ENCODE measurements at regions not wholly inside any gene's neighbourhood (a gene's known extent, or its start where the extent isn't known, plus 50 kb on each side); places are given as distances from the start of the nearest gene placed in this dataset.

DNA sequence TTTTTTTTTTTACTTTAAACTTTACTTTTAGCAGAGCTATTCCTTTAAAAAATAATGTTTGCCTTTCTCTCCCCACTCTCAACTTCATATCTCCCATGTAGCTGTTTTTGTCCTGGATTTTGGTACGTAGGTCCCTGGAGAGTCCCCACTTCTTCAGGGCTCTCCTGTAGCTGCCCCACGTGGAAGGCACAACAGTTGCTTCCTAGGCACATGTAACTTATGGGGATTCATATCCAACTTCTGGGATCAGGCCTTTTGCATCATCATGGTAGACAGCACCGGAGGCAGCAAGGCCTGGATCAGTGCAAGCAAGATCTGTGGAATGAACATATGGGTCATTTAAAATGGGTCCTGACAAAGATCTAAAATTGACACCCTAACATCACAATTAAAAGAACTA, 95.7 kb downstream of the ACAA2 start:
- H3F3A ChIP-seq (replicated peaks; ENCODE audit: insufficient read depth) = no peaks in the 10 kb centered on the region
- H3K9me3 ChIP-seq = 0 out of 2 replicates have a peak, but pooled peaks cover 5% of the 10 kb centered on the region
- no peak overlapping the region for H2AFZ ChIP-seq (ENCODE audit: low read depth)
- no peak for DNase-seq
- ChIA-PET POLR2A (no interaction called here), CTCF (no interaction called here)
- H3K9ac ChIP-seq = no peak overlapping the region
- no peaks in the 10 kb centered on the region for H3K9me2 ChIP-seq
- H3K79me2 ChIP-seq (ENCODE audit: insufficient read depth) = no peaks in the 10 kb centered on the region
- H3K27me3 ChIP-seq (ENCODE audit: insufficient read depth) = no peaks in the 10 kb centered on the region
- 65% methylated on average over 3 of the region's 3 CpGs for WGBS (ENCODE audit: low lambda C conversion rate)
- H3K36me3 ChIP-seq (replicated peaks in 1 of 2; ENCODE audit: control insufficient read depth in 1 of 2, insufficient read depth in 2 of 2, low read length in 1 of 2) = no peaks in the 10 kb centered on the region
- H3K27ac ChIP-seq (ENCODE audit: low read depth in 2 of 2, low read length in 1 of 2) = no peak overlapping the region
- no peak overlapping the region for H3K4me2 ChIP-seq
- H4K20me1 ChIP-seq (ENCODE audit: insufficient read depth) = no peaks in the 10 kb centered on the region
- peaks cover 0 to 2% of the 10 kb centered on the region in 2 experiments; a peak in 1 of 4 replicates for H3K4me1 ChIP-seq (ENCODE audit: control insufficient read depth in 1 of 2, insufficient read depth in 2 of 2, low read depth in 1 of 2, low read length in 1 of 2)
- no peak overlapping the region for H3K4me3 ChIP-seq (ENCODE audit: low read depth in 2 of 2, low read length in 1 of 2)
- TF ChIP-seq, protein P1, sequence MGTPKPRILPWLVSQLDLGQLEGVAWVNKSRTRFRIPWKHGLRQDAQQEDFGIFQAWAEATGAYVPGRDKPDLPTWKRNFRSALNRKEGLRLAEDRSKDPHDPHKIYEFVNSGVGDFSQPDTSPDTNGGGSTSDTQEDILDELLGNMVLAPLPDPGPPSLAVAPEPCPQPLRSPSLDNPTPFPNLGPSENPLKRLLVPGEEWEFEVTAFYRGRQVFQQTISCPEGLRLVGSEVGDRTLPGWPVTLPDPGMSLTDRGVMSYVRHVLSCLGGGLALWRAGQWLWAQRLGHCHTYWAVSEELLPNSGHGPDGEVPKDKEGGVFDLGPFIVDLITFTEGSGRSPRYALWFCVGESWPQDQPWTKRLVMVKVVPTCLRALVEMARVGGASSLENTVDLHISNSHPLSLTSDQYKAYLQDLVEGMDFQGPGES (IDR thresholded peaks at IDR 0.05; ENCODE audit: low read depth, low read length) = no peak
- no peak for TF ChIP-seq GABPA (IDR thresholded peaks at IDR 0.05; ENCODE audit: low read depth)
- TF ChIP-seq GATA2 (CRISPR knock-in tag; IDR thresholded peaks at IDR 0.05) = no peak
- TF ChIP-seq SIN3A (IDR thresholded peaks at IDR 0.05; ENCODE audit: borderline replicate concordance, low read depth, low read length) = no peak

DNA sequence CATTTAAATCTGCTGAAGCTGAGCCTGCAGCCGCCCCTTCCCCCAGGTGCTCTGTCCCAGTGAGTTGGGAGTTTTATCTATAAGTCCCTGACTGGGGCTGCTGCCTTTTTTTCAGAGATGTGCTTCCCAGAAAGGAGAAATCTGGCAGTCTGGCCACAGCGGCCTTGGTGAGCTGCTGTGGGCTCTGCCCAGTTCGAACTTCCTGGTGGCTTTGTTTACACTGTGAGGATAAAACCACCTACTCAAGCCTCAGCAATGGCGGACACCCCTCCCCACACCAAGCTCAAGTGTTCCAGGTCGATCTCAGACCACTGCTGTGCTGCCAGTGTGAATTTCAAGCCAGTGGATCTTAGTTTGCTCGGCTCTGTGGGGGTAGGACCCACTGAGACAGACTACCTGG, 97.3 kb downstream of the ACAA2 start:
- H3K4me1 ChIP-seq (ENCODE audit: control insufficient read depth in 1 of 2, insufficient read depth in 2 of 2, low read depth in 1 of 2, low read length in 1 of 2) = no peaks in the 10 kb centered on the region
- H2AFZ ChIP-seq (ENCODE audit: low read depth) = no peak overlapping the region
- no peak overlapping the region for H3K27ac ChIP-seq (ENCODE audit: low read depth in 2 of 2, low read length in 1 of 2)
- H3K79me2 ChIP-seq (ENCODE audit: insufficient read depth) = no peaks in the 10 kb centered on the region
- no peaks in the 10 kb centered on the region for H3K9me2 ChIP-seq
- 49% methylated on average over 5 of the region's 6 CpGs for WGBS (ENCODE audit: low lambda C conversion rate)
- H4K20me1 ChIP-seq (ENCODE audit: insufficient read depth) = no peaks in the 10 kb centered on the region
- no peak for TF ChIP-seq RXRA (IDR thresholded peaks at IDR 0.05; ENCODE audit: borderline replicate concordance, low read depth)
- TF ChIP-seq RAD21 (IDR thresholded peaks at IDR 0.05; ENCODE audit: low read length) = no peak
- no peak for TF ChIP-seq EP300 (IDR thresholded peaks at IDR 0.05; ENCODE audit: borderline replicate concordance in 1 of 2, low read depth in 1 of 2, low read length in 1 of 2)
- no peak for TF ChIP-seq RFX5 (IDR thresholded peaks at IDR 0.05; ENCODE audit: low read length)
- no peak for TF ChIP-seq FOXM1 (IDR thresholded peaks at IDR 0.05; ENCODE audit: low read depth)
- POLR2A ChIA-PET = no interaction called here
- CTCF ChIA-PET = no interaction called here
- H3K4me2 ChIP-seq = no peak overlapping the region
- no peak for DNase-seq
- H3K9me3 ChIP-seq = 0 out of 2 replicates have a peak, but pooled peaks cover 5% of the 10 kb centered on the region
- no peak overlapping the region for H3K4me3 ChIP-seq (ENCODE audit: low read depth in 2 of 2, low read length in 1 of 2)
- H3K27me3 ChIP-seq (ENCODE audit: insufficient read depth) = no peaks in the 10 kb centered on the region
- no peaks in the 10 kb centered on the region for H3K36me3 ChIP-seq (replicated peaks in 1 of 2; ENCODE audit: control insufficient read depth in 1 of 2, insufficient read depth in 2 of 2, low read length in 1 of 2)
- H3F3A ChIP-seq (replicated peaks; ENCODE audit: insufficient read depth) = no peaks in the 10 kb centered on the region
- H3K9ac ChIP-seq = no peak overlapping the region

DNA sequence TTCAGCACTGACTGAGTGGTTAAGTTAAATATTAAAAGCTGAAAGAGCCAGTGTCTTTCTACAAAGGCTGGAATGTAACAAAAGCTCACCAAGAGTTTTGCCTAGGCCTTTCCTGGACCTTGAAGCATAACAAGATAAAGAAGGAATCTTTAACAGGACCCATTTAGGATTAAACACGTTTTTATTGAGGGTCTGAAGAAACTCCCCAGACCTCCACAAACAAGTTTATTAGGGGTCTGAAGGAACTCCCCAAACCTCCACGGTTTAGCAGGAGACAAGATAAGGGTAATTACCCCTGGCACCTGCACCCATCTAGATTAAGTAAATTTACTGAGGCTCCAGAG, 104.0 kb downstream of the ACAA2 start:
- Histone ChIP-seq H3K36me3 (replicated peaks in 1 of 2; ENCODE audit: control insufficient read depth in 1 of 2, insufficient read depth in 2 of 2, low read length in 1 of 2) (no peaks in the 10 kb centered on the region), H4K20me1 (ENCODE audit: insufficient read depth) (no peaks in the 10 kb centered on the region), H3K4me1 (ENCODE audit: control insufficient read depth in 1 of 2, insufficient read depth in 2 of 2, low read depth in 1 of 2, low read length in 1 of 2) (peaks cover 0 to 8% of the 10 kb centered on the region in 2 experiments; a peak in 2 of 4 replicates), H3K27me3 (ENCODE audit: insufficient read depth) (no peaks in the 10 kb centered on the region), H3K4me3 (ENCODE audit: low read depth in 2 of 2, low read length in 1 of 2) (no peak overlapping the region), H3F3A (replicated peaks; ENCODE audit: insufficient read depth) (peaks cover 4% of the 10 kb centered on the region), H3K9me3 (0 out of 2 replicates have a peak, but pooled peaks cover 5% of the 10 kb centered on the region), H3K79me2 (ENCODE audit: insufficient read depth) (no peaks in the 10 kb centered on the region), H3K9me2 (no peaks in the 10 kb centered on the region), H3K4me2 (no peak overlapping the region), H3K27ac (ENCODE audit: low read depth in 2 of 2, low read length in 1 of 2) (no peak overlapping the region), H3K9ac (no peak overlapping the region), H2AFZ (ENCODE audit: low read depth) (no peak overlapping the region)
- no peak for DNase-seq
- ChIA-PET CTCF (no interaction called here), POLR2A (no interaction called here)
- WGBS (ENCODE audit: low lambda C conversion rate) = 25% methylated on average over 2 of the region's 2 CpGs
- TF ChIP-seq GATA2 (CRISPR knock-in tag; IDR thresholded peaks at IDR 0.05) = no peak
- TF ChIP-seq, protein P2, sequence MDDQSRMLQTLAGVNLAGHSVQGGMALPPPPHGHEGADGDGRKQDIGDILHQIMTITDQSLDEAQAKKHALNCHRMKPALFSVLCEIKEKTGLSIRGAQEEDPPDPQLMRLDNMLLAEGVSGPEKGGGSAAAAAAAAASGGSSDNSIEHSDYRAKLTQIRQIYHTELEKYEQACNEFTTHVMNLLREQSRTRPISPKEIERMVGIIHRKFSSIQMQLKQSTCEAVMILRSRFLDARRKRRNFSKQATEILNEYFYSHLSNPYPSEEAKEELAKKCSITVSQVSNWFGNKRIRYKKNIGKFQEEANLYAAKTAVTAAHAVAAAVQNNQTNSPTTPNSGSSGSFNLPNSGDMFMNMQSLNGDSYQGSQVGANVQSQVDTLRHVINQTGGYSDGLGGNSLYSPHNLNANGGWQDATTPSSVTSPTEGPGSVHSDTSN (IDR thresholded peaks at IDR 0.05) = no peak
- no peak for TF ChIP-seq GABPA (IDR thresholded peaks at IDR 0.05; ENCODE audit: low read depth)
- TF ChIP-seq, protein P1 (IDR thresholded peaks at IDR 0.05; ENCODE audit: low read depth, low read length) = no peak
- no peak for TF ChIP-seq TAF1 (IDR thresholded peaks at IDR 0.05; ENCODE audit: borderline replicate concordance, low read depth, low read length)
- TF ChIP-seq TEAD4 (IDR thresholded peaks at IDR 0.05; ENCODE audit: borderline replicate concordance, insufficient read depth) = no peak
- TF ChIP-seq, protein P3, sequence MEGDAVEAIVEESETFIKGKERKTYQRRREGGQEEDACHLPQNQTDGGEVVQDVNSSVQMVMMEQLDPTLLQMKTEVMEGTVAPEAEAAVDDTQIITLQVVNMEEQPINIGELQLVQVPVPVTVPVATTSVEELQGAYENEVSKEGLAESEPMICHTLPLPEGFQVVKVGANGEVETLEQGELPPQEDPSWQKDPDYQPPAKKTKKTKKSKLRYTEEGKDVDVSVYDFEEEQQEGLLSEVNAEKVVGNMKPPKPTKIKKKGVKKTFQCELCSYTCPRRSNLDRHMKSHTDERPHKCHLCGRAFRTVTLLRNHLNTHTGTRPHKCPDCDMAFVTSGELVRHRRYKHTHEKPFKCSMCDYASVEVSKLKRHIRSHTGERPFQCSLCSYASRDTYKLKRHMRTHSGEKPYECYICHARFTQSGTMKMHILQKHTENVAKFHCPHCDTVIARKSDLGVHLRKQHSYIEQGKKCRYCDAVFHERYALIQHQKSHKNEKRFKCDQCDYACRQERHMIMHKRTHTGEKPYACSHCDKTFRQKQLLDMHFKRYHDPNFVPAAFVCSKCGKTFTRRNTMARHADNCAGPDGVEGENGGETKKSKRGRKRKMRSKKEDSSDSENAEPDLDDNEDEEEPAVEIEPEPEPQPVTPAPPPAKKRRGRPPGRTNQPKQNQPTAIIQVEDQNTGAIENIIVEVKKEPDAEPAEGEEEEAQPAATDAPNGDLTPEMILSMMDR (IDR thresholded peaks at IDR 0.05) = no peak
- no peak for TF ChIP-seq FOXM1 (IDR thresholded peaks at IDR 0.05; ENCODE audit: low read depth)
- TF ChIP-seq, protein P4, sequence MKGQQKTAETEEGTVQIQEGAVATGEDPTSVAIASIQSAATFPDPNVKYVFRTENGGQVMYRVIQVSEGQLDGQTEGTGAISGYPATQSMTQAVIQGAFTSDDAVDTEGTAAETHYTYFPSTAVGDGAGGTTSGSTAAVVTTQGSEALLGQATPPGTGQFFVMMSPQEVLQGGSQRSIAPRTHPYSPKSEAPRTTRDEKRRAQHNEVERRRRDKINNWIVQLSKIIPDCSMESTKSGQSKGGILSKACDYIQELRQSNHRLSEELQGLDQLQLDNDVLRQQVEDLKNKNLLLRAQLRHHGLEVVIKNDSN (IDR thresholded peaks at IDR 0.05; ENCODE audit: borderline replicate concordance, low read depth) = no peak
- no peak for TF ChIP-seq MEF2A (IDR thresholded peaks at IDR 0.05; ENCODE audit: borderline replicate concordance, low read depth)
- TF ChIP-seq RAD21 (IDR thresholded peaks at IDR 0.05; ENCODE audit: low read length) = no peak
- TF ChIP-seq NFIC (IDR thresholded peaks at IDR 0.05; ENCODE audit: borderline replicate concordance) = no peak
- no peak for TF ChIP-seq EP300 (IDR thresholded peaks at IDR 0.05; ENCODE audit: borderline replicate concordance in 1 of 2, low read depth in 1 of 2, low read length in 1 of 2)
- no peak for TF ChIP-seq RXRA (IDR thresholded peaks at IDR 0.05; ENCODE audit: borderline replicate concordance, low read depth)
